OCI-M2 (cell line): ENCODE measurements at regions not wholly inside any gene's neighbourhood (a gene's known extent, or its start where the extent isn't known, plus 50 kb on each side); places are given as distances from the start of the nearest gene placed in this dataset.

Experiments
- DNase-seq: peaks from one replicate; lab custom pipeline; 2025; ENCODE audit not compliant: unreplicated experiment; lab: John Stamatoyannopoulos, UW

GRCh38 chr10:10204415-10204814 lies 813.3 kb upstream of the CELF2 start:
- DNase-seq = no peak

DNA sequence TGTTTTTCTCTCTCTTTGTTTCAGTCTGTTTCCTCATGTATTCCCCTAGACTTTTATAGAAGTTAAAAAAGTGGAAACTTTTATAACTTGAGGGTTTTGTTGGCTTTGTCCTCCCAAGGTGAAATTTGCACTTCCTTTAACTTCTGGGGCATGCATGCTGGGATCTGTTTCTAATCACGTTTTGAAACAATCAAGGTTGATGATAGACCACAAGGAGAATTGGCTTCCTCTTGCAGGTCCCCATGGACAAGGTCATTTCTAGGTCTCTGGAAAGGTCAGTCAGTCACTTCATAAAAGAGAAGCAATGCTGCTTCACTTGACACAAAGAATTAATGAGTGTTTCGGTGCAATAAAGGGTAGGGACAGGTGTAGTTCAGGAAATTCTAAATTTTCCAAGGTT lies 811.8 kb upstream of the CELF2 start:
- no peak for DNase-seq

- DNase-seq = no peak
These were observed 810.1 kb upstream of the CELF2 start for GRCh38 chr10:10207538-10207937.

DNA sequence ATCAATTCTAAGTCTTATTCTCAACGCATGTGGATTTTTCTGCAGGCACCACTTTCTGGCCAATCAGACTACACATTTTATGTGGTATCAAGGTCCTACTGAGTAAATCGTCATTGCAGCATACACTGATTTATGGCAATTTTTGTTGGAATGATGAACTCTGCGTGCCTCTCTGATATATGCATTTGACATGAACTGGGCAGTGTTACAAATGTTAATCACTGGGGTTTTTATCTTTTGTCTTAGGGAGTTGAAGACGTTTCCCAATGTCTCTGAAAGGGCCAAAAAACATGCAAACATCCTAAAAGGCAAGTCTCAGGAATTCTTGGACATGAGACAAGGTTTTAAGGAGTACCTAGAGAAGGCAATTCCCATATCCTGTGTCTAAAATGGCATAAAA lies 809.5 kb upstream of the CELF2 start:
- DNase-seq = no peak

GRCh38 chr10:10209167-10209566 lies 808.5 kb upstream of the CELF2 start:
- no peak for DNase-seq

DNA sequence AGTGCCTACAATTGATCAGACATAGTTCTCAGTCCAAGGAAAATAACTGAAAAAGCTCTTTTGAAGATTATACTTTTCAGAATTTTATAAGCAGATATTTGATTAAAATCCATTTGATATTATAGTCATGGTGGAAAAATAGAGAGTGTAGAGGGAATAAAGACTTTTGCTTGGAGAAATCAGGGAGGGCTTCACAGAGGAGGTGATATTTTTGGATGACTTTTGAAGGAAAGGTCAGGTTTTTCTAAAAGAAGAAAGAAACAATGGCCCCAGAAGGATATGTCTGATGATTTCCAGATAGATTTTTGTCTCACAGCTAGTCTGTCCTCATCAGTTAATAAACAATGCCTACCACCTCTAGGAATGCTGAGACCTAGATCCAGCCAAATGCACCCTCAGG lies 806.3 kb upstream of the CELF2 start:
- DNase-seq = no peak

- no peak for DNase-seq
These were observed 804.4 kb upstream of the CELF2 start for GRCh38 chr10:10213237-10213636.

- DNase-seq = no peak
These were observed 795.3 kb upstream of the CELF2 start for GRCh38 chr10:10222304-10222841.

DNA sequence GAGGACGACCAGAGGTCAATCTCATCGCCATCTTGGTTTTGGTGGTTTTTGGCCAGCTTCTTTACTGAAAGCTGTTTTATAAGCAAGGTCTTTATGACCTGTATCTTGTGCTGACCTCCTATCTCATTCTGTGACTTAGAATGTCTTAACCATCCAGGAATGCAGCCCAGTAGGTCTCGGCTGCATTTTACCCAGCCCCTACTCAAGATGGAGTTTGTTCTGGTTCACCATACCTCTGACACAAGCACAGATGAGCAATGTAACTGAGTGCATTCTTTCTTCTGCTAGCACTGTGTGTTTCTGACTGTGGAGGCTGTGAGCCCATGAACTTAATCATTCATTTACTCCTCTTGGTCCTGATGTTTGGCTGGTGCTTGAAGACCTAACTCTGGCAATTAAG lies 794.5 kb upstream of the CELF2 start:
- DNase-seq = no peak

GRCh38 chr10:10225136-10225676 lies 792.5 kb upstream of the CELF2 start:
- no peak for DNase-seq

- DNase-seq = no peak
These were observed 784.4 kb upstream of the CELF2 start for GRCh38 chr10:10233229-10233628.

DNA sequence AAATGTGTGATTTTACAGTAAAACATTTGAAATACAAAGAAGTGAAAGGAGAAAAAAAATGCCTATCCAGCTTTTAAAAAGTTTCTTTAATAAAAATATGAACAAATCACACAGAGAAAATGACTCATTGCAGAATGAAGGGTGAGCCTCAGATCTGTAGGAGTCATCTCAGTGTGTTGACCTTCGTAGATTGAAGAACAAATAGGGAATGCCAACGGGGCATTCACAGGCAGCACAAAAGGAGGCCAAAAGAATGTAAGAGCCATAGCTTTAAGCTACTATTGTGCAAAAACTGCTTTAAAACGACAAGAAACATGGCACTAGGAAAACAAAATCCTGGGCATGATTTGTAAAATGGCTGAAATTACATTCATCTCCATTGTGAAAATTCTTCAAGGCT lies 782.7 kb upstream of the CELF2 start:
- no peak for DNase-seq

DNA sequence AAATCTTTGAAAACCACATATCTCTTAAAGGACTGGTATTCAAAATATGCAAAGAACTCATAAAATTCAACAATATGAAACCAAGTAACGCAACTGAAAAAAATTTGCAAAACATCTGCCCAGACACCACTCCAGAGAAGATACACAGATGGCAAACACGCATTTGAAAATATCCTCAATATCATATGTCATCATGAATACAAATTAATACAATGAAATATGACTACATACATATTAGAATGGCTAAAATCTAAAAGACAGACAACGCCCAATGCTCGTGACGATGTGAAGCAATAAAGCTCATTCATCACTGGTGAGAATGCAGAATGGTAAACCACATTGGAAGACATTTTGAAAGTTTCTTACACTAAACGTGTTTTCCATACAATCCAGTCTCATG lies 770.1 kb upstream of the CELF2 start:
- no peak for DNase-seq

- DNase-seq = no peak
These were observed 760.8 kb upstream of the CELF2 start for GRCh38 chr10:10256860-10257259.

DNA sequence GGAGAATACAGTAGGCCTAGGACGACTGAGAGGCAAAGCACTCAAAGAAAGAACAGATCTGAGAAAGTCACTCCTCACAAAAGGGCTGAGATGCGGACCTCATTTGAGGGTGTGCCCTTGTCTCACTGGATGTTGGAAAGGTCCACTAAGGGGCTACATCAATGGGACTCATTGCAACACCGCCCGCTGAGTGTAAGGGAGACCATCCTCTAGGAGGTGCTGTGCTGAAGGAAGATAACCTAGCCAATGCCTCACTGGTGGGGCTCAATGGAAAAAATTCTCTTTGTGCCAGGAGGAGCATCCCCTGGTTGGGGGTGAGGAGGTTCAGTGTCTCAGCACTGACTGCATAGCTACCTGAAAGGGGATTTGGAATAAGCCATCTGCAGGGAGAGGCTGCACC lies 758.7 kb upstream of the CELF2 start:
- no peak for DNase-seq

DNA sequence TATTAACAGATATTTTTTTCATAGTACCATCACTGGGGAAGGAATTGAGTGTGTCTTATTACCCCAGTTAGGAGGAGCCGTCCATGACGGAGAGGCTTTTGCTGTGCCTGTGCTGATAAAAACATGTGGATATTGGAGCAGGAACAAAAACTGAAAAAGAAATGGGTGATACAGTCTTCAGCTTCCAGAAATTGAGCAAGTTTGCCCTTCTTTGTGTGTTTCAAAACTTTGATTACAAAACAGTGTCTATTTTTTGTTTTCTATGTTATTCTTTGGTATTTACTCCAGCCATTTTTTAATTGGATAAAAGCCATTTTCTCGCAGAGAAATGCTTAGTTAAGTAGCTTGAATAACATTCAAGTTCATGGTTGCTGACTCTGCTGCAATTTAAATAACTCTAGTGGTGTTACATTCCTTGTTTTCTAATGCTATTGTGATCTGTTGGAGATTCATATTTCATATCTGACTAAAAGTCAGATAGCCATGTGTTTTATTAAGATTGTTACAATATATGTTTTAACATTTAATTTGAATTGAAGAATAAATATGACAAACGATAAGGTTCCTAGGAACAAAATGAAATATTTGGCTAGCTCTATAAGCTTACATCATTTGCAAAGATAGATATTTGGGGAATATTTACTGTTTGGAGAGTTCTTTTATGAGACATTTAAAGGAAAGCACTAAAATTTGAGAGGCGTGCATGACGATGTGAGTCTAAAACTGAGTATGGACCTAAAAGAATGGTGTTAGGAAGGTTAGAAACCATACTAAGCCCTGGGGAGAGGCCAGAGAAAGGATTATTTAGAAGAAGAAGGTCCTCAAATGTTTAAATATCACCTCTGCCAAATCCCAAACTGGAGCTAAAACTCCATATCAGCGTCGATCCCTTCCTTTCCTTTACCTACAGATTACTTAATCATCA lies 747.3 kb upstream of the CELF2 start:
- no peak for DNase-seq

DNA sequence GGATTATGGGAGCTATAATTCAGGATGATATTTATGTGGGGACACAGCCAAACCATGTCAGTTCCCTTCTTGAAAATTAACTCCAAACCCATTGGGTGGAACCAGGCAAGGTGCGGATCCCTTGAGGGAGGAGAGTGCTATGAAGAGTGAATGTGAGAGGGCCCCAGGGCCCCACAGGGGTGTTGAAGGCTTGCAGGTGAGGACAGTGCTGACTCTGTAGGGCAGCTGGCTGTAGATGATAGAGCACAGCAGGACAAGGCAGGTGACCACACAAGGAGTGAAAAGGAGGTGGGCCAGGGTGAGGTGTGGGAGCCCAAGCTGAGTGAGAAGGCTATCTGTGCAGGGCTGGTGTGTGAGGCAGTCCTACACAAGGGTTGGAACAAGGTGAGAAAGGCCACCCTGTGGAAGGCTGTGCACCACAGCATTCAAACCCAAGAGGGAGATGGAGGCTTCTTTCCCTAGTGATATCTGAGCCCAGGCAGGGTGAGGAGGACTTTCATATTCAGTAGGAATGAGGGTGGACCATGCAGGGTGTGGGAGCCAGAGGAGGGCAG lies 746.0 kb upstream of the CELF2 start:
- DNase-seq = no peak

GRCh38 chr10:10273661-10274060 lies 744.0 kb upstream of the CELF2 start:
- DNase-seq = no peak

DNA sequence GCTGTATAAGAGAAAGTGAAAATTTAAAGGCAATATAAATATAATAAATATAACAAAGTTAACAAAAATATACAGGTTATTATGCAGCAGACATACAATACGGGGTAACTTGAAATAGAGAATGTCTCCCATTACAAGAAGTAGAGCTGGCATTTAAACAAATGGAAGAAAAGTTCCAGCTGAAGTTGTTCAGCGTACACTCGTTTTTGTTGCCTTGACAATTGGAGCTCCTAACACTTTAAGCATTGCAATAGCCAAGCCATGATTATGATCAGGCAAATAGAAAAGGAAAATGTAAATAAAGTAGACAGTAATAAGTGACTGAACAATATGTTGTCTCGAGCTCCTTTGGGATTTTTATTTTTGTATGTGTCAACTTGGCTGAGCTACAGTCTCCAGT lies 737.8 kb upstream of the CELF2 start:
- DNase-seq = no peak

- no peak for DNase-seq
These were observed 725.2 kb upstream of the CELF2 start for GRCh38 chr10:10292501-10292900.

DNA sequence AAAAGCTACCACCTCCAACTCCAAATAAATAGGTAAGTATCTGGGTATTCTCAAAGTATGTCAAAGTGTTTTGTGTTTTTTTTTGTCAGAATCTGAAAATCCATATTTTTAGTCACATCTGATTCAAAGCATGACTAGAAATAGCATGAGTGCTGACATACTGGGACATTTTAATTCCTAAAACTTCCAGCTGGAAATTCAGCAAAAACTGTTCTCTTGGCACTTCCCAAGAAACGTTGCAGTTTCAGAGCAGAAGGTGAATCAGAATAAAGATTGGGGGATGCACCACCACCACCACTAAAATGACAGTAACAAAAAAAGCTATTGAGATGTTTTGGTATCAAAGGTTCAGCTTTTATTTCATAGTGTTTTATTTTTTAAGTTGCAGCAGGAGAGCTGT lies 724.6 kb upstream of the CELF2 start:
- DNase-seq = no peak

GRCh38 chr10:10293481-10293951 lies 724.2 kb upstream of the CELF2 start:
- DNase-seq = no peak
